ENCODE measurements at regions not wholly inside any gene's neighbourhood (a gene's known extent, or its start where the extent isn't known, plus 50 kb on each side); places are given as distances from the start of the nearest gene placed in this dataset.

- DNase-seq (ENCODE audit: low read depth), result no peak
- TF ChIP-seq, protein P1, sequence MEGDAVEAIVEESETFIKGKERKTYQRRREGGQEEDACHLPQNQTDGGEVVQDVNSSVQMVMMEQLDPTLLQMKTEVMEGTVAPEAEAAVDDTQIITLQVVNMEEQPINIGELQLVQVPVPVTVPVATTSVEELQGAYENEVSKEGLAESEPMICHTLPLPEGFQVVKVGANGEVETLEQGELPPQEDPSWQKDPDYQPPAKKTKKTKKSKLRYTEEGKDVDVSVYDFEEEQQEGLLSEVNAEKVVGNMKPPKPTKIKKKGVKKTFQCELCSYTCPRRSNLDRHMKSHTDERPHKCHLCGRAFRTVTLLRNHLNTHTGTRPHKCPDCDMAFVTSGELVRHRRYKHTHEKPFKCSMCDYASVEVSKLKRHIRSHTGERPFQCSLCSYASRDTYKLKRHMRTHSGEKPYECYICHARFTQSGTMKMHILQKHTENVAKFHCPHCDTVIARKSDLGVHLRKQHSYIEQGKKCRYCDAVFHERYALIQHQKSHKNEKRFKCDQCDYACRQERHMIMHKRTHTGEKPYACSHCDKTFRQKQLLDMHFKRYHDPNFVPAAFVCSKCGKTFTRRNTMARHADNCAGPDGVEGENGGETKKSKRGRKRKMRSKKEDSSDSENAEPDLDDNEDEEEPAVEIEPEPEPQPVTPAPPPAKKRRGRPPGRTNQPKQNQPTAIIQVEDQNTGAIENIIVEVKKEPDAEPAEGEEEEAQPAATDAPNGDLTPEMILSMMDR (IDR thresholded peaks at IDR 0.05; ENCODE audit: control insufficient read depth, insufficient read depth, low read depth, low read length, missing control alignments), result no peak
- no peak overlapping the region for H3K4me3 ChIP-seq (ENCODE audit: control insufficient read depth, low read depth, low read length)
Measured at GRCh38 chr7:106177300-106177690, 65.2 kb upstream of the SYPL1 start.

DNA sequence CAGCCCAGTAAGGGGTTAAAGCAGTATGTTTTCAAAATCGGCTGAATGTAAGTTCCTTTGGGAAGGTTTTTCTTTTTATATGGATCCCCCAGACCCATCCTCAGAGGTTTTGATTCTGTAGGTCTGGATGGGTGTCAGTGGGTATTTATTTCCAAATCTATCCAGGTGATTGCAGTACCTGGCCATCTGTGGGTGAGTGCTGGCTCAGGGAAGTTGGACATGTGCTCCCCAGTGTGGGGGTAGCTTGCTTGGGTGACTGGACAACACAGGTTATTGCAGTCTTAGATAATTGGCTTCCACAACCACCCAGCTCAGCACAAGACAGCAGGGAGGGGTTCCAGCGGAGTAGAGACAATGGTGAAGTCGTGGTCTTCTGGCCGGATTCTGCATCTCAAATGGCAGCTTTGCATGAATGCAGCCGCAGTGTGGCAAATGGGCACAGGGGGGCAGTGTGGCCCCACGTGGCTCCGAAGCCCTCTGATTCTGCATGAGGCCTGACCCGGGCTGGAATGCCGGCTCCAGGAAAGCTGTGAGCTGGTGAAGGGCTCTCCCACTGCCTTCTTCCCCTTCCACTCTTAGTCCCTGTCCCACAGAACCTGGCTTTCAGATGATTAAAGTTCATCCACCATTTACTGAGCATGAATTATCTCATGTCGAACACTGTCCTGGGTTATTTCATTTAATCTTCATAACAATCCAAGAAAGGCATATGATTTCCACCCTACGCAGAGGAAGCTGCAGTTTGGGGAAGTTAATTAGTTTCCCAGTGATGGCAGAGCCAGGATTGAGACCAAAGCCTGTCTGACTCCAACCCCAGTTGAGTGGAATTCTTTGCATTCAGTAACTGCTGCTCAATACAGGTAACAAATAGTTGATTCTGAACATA lies 64.5 kb upstream of the SYPL1 start:
- H3K4me3 ChIP-seq (ENCODE audit: control insufficient read depth, low read depth, low read length), result no peak overlapping the region
- TF ChIP-seq, protein P1 (IDR thresholded peaks at IDR 0.05; ENCODE audit: control insufficient read depth, insufficient read depth, low read depth, low read length, missing control alignments), result peak; percentile 98
- DNase-seq (ENCODE audit: low read depth), result no peak

DNA sequence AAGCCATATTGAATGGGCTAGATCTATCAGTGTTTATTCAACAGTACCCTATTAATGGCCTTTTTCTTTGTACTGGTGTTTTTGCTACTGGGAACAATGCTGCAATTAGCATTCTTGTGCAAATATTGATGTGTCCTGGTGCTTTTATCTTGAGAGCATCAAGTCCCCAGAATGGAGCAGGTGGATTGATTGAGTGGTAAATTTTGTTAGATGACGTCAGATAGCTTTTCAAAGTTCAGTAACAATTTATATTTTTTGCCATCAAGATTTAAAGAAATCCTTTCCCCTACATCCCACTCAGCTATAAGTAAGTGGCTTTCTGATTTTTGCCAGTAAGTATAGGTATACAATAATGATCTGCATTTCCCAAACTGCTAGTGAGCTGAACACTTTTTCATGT lies 63.4 kb upstream of the SYPL1 start:
- TF ChIP-seq, protein P1 (IDR thresholded peaks at IDR 0.05; ENCODE audit: control insufficient read depth, insufficient read depth, low read depth, low read length, missing control alignments), result no peak
- H3K4me3 ChIP-seq (ENCODE audit: control insufficient read depth, low read depth, low read length), result no peak overlapping the region
- no peak for DNase-seq (ENCODE audit: low read depth)

- TF ChIP-seq, protein P1 (IDR thresholded peaks at IDR 0.05; ENCODE audit: control insufficient read depth, insufficient read depth, low read depth, low read length, missing control alignments), result no peak
- H3K4me3 ChIP-seq (ENCODE audit: control insufficient read depth, low read depth, low read length), result no peak overlapping the region
- no peak for DNase-seq (ENCODE audit: low read depth)
Measured at GRCh38 chr7:106170651-106171050, 58.5 kb upstream of the SYPL1 start.

DNA sequence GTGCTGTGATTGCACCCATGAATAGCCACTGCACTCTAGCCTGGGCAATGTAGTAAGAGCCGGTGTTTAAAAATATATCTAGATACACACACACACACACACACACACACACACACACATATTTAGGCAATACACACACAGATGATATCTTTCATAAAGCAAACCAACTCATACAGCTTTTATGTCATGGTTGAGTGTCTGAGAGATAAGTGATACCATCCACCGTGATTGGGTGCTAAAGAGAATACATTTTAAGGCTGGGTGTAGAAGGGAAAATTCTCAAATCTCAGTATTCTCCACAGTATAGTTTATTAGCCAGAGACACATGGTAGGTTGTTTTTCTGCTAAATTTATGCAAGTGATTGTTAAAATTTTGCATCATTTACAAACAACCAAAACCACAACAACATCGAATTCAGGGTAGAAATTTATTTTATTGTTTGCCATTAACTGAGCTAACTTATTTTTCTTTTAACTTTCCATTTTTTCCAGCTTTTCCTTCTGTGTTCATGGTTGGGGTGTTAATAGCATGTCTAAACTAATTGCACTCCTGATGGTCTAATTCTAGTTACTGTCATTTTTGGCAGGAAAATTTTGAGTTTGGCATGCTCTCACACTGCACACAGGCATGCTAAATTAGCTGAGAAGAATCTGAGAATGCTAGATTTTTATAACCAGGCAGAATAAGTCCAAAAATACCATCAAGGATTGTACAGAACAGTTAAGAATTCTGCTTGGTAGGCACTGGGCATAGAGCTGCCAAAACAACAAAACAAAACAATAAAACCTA lies 57.9 kb upstream of the SYPL1 start:
- DNase-seq (ENCODE audit: low read depth), result no peak
- TF ChIP-seq, protein P1 (IDR thresholded peaks at IDR 0.05; ENCODE audit: control insufficient read depth, insufficient read depth, low read depth, low read length, missing control alignments), result no peak
- no peak overlapping the region for H3K4me3 ChIP-seq (ENCODE audit: control insufficient read depth, low read depth, low read length)

DNA sequence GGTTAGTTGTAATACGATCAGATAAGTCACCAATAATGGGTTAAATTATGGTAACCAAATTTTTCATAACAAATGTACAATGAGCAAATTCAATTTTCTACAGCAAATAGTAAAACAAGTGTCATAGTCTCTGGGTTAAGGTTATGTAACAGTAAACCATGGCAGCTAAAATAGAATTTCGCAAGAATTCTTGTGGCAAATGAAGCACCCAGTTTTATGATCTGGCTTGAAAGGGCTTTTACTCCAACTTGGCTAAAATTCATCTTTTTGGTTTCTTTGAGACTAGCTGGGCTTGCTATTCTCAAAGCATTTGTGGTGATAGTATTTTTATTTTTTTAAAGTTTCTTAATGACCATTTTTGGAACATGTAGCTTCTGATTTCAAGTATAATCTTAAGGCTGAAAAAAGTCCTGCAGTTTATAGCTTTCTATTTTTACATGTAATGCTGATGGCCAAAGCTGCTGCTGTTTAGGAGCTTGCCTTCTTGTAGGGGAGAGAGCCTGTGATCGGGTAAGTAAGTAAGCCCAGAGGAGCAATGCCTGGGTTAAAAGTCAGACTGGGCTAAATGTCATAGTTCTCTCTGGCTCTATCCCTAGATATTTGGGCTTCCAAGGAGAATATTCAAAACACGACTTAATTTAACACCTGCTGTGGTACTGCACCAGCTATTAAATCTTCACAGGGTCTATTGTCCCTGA lies 55.5 kb upstream of the SYPL1 start:
- TF ChIP-seq, protein P1 (IDR thresholded peaks at IDR 0.05; ENCODE audit: control insufficient read depth, insufficient read depth, low read depth, low read length, missing control alignments), result no peak
- DNase-seq (ENCODE audit: low read depth), result peak; percentile 85
- no peak overlapping the region for H3K4me3 ChIP-seq (ENCODE audit: control insufficient read depth, low read depth, low read length)

Data from AG09309 (cell line).